ENCODE measurements at regions not wholly inside any gene's neighbourhood (a gene's known extent, or its start where the extent isn't known, plus 50 kb on each side); places are given as distances from the start of the nearest gene placed in this dataset.

DNA sequence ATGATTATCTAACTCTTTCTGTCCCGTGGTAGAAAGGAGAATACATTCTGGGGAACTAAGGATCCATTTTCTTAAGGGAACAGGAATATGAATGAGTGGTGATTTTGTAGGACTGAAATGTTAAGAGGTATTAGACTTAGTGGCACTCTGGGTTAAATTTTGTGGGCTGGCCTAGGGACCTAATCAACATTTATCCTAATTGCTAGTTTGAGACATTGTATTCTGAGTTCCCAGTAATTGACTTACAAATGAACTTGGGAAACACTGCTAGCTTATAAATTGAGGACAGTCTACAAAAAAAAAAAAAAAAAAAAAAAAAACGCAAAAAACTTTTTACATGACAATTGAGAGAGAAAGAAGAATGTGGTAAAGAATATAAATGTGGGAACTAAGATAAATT is 136.6 kb upstream of the ZP4 start:
- no peak for DNase-seq (ENCODE audit: low spot score)
- H3K27ac ChIP-seq: no peak overlapping the region
- POLR2A ChIA-PET (ENCODE audit: low non-redundant PET): no interaction called here
- no peak for TF ChIP-seq CTCF (conservative IDR thresholded peaks at IDR 0.05; ENCODE audit: low read depth)
- CTCF ChIA-PET: no interaction called here

DNA sequence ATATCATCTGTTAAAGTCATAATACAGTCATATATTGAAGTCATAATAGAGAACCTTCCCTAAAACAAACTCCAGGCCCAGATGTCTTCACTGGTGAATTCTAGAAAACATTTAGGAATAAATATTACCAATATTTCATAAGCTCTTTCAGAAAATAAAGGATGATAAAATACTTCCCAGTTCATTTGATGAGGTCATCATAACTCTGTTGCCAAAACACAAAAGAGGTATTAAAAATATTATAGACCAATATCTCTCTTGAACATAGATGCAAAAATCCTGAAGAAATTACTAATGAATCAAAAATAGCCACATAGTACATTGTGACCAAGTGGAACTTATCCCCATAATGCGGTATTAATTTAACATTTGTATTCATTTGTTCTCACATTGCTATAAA is 132.4 kb upstream of the ZP4 start:
- POLR2A ChIA-PET (ENCODE audit: low non-redundant PET): no interaction called here
- DNase-seq (ENCODE audit: low spot score): no peak
- TF ChIP-seq CTCF (conservative IDR thresholded peaks at IDR 0.05; ENCODE audit: low read depth): no peak
- CTCF ChIA-PET: no interaction called here
- H3K27ac ChIP-seq: no peak overlapping the region

DNA sequence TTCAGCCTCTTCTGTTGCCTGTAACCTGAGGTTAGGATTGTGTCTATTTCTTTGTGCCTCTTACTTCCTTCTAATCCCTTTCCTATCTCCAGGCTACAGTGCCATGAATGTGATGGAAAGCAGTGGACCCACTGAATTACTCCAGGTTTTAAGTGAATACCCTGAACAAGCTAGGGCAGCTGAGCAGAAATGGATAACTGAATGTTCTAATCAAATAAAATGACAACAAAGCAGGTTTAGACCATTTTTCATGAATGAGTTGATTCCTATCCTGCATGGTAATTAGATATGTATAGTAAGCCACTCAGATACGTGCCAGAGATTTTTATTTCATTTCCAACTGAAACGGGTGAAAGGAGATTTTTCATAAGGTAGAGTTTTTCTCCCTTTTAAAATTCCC is 127.5 kb upstream of the ZP4 start:
- ChIA-PET POLR2A (ENCODE audit: low non-redundant PET) (no interaction called here), CTCF (no interaction called here)
- TF ChIP-seq CTCF (conservative IDR thresholded peaks at IDR 0.05; ENCODE audit: low read depth): no peak
- DNase-seq (ENCODE audit: low spot score): no peak
- H3K27ac ChIP-seq: no peak overlapping the region

- no peak for DNase-seq (ENCODE audit: low spot score)
- POLR2A ChIA-PET (ENCODE audit: low non-redundant PET): no interaction called here
- no peak for TF ChIP-seq CTCF (conservative IDR thresholded peaks at IDR 0.05; ENCODE audit: low read depth)
- no peak overlapping the region for H3K27ac ChIP-seq
- CTCF ChIA-PET: interaction anchor here (0.6 kb wide), 1 partner anchor 1945 kb away, joined by 3 read pairs; no protein-coding TSS in a partner anchor
These were observed 116.1 kb upstream of the ZP4 start for GRCh38 chr1:238006779-238007178.

DNA sequence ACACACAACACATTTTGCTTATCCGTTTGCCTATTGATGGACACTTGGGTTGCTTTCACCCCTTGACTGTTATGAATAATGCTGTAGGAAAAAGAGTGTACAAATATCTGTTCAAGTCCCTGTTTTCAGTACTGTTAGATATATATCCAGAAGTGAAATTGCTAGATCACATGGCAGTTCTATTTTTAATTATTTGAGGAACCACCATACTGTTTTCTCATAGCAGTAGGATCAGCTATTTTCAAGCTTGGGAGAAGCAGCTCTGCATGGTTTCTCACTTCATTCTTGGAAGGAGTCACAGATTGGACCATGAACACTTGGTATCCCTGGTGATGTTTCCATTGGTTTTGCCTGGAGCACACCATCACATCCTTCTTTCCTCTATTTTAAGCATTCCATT is 114.4 kb upstream of the ZP4 start:
- CTCF ChIA-PET: no interaction called here
- no peak for TF ChIP-seq CTCF (conservative IDR thresholded peaks at IDR 0.05; ENCODE audit: low read depth)
- H3K27ac ChIP-seq: no peak overlapping the region
- no peak for DNase-seq (ENCODE audit: low spot score)
- POLR2A ChIA-PET (ENCODE audit: low non-redundant PET): no interaction called here

DNA sequence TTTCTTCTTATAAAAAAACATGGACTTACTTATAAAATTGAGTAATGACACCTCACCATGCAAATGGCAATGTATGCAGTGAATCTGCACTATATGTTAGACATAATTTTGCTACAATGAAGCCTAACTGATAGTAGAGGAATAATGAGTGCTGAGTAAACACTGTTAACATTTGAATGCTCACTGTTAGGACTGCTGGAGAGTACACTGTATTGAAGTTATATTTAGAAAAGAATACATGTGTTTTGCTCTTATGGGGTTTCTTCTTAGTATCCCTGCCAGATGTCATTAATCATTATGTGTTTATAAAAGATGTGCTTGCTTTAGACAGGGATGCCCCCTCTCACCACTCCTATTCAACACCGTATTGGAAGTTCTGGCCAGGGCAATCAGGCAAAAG is 111.1 kb upstream of the ZP4 start:
- TF ChIP-seq CTCF (conservative IDR thresholded peaks at IDR 0.05; ENCODE audit: low read depth): no peak

More for the DNA sequence above, 111.1 kb upstream of the ZP4 start:
- DNase-seq (ENCODE audit: low spot score): no peak
- H3K27ac ChIP-seq: no peak overlapping the region
- POLR2A ChIA-PET (ENCODE audit: low non-redundant PET): no interaction called here
- CTCF ChIA-PET: interaction anchor here (0.6 kb wide), 1 partner anchor 1789 kb away, joined by 4 read pairs; no protein-coding TSS in a partner anchor

Measured in RWPE1 (cell line).